GM23338 (cell line): ENCODE measurements at regions not wholly inside any gene's neighbourhood (a gene's known extent, or its start where the extent isn't known, plus 50 kb on each side); places are given as distances from the start of the nearest gene placed in this dataset.
"Not testable (repeated sequence)": the region's sequence is repeated elsewhere in the genome, so short reads cannot be mapped to it uniquely, and the experiment has no call there.

Experiments used
- ATAC-seq: fragments of 200-7000 bp; cut with Tn5 transposase; 3 replicates; pipeline ENCODE4 v1.9.1; 2020
- DNase-seq: peaks from one replicate; pipeline ENCODE4 v3.0.0-alpha.2; 2015; ENCODE audit warnings: low spot score
- H2AFZ ChIP-seq: fragments of 200-600 bp; sonication (generic); 2 replicates; pipeline ENCODE4 v1.8.0; 2016; ENCODE audit warnings: antibody characterized with exemption, mild to moderate bottlenecking, moderate library complexity
- H3F3A ChIP-seq: fragments of 200-600 bp; sonication (generic); replicated peaks from 2 replicates; pipeline ENCODE4 v1.8.0; 2017; ENCODE audit warnings: antibody characterized with exemption, mixed run types, low read depth
- H3K27ac ChIP-seq: fragments of 200-600 bp; sonication (generic); 2 replicates; pipeline ENCODE4 v1.6.1; 2016; ENCODE audit warnings: low read depth
- H3K27me3 ChIP-seq: fragments of 200-600 bp; sonication (generic); 2 replicates; pipeline ENCODE4 v1.8.0; 2016; ENCODE audit warnings: mild to moderate bottlenecking, mixed run types, moderate library complexity; ENCODE audit not compliant: insufficient read depth
- H3K36me3 ChIP-seq: fragments of 200-600 bp; sonication (generic); 2 replicates; pipeline ENCODE4 v1.8.0; 2016; ENCODE audit warnings: mild to moderate bottlenecking; ENCODE audit not compliant: insufficient read depth
- H3K4me1 ChIP-seq: fragments of 200-600 bp; sonication (generic); 2 replicates; pipeline ENCODE4 v1.8.0; 2016; ENCODE audit warnings: mild to moderate bottlenecking, moderate library complexity; ENCODE audit not compliant: insufficient read depth
- H3K4me2 ChIP-seq: fragments of 200-600 bp; sonication (generic); 2 replicates; pipeline ENCODE4 v1.7.1; 2017; ENCODE audit warnings: mixed run types
- H3K4me3 ChIP-seq: fragments of 200-600 bp; sonication (generic); 2 replicates; pipeline ENCODE4 v1.6.1; 2016; ENCODE audit warnings: mixed run types
- H3K79me2 ChIP-seq: fragments of 200-600 bp; sonication (generic); replicated peaks from 2 replicates; pipeline ENCODE4 v1.8.0; 2017; ENCODE audit warnings: mild to moderate bottlenecking; ENCODE audit not compliant: insufficient read depth
- H3K9me2 ChIP-seq: fragments of 200-600 bp; sonication (generic); 2 replicates; pipeline ENCODE4 v1.8.0; 2017; ENCODE audit not compliant: insufficient read depth
- H4K20me1 ChIP-seq: fragments of 200-600 bp; sonication (generic); replicated peaks from 2 replicates; pipeline ENCODE4 v1.8.0; 2017; ENCODE audit warnings: mild to moderate bottlenecking; ENCODE audit not compliant: insufficient read depth
- H3K27ac Mint-ChIP-seq: 2 replicates; pipeline ENCODE4 v1.8.0; 2020; ENCODE audit warnings: inconsistent platforms, mild to moderate bottlenecking, moderate library complexity, mixed read lengths
- H3K27me3 Mint-ChIP-seq: 3 replicates; pipeline ENCODE4 v1.8.0; 2022; ENCODE audit warnings: low read depth, mild to moderate bottlenecking, moderate library complexity, mixed read lengths, inconsistent platforms; ENCODE audit not compliant: insufficient read depth, poor library complexity
- H3K36me3 Mint-ChIP-seq: 3 replicates; pipeline ENCODE4 v1.8.0; 2021; ENCODE audit warnings: low read depth, mild to moderate bottlenecking, inconsistent platforms, moderate library complexity, mixed read lengths
- H3K4me1 Mint-ChIP-seq: 3 replicates; pipeline ENCODE4 v1.8.0; 2020; ENCODE audit warnings: mild to moderate bottlenecking, inconsistent platforms, mixed read lengths
- H3K4me3 Mint-ChIP-seq: 3 replicates; pipeline ENCODE4 v1.8.0; 2021; ENCODE audit warnings: moderate library complexity, mild to moderate bottlenecking, inconsistent platforms, mixed read lengths
- H3K9me3 Mint-ChIP-seq: 3 replicates; pipeline ENCODE4 v1.8.0; 2020; ENCODE audit warnings: moderate library complexity, mild to moderate bottlenecking, inconsistent platforms, mixed read lengths
- EZH2phosphoT487 ChIP-seq: fragments of 200-600 bp; sonication (generic); IDR thresholded peaks from one replicate; pipeline ENCODE4 v1.8.1; 2018; ENCODE audit warnings: antibody characterized with exemption; ENCODE audit not compliant: unreplicated experiment
- NANOG ChIP-seq: IDR thresholded peaks from 2 replicates; pipeline ENCODE4 v1.6.1; 2016; ENCODE audit warnings: antibody characterized with exemption, borderline replicate concordance
- POLR2AphosphoS5 ChIP-seq: IDR thresholded peaks from 2 replicates; pipeline ENCODE4 v1.6.1; 2016; ENCODE audit warnings: antibody characterized with exemption, low read depth
- TF ChIP-seq, protein P1 (sequence below): fragments of 250-450 bp; sonication (Bioruptor Pico); IDR thresholded peaks from 2 replicates; pipeline ENCODE4 v1.5.0; 2020; ENCODE audit warnings: mild to moderate bottlenecking, moderate library complexity
- TF ChIP-seq, protein P2 (sequence below): IDR thresholded peaks from 2 replicates; pipeline ENCODE4 v1.6.1; 2016; ENCODE audit warnings: antibody characterized with exemption

DNA sequence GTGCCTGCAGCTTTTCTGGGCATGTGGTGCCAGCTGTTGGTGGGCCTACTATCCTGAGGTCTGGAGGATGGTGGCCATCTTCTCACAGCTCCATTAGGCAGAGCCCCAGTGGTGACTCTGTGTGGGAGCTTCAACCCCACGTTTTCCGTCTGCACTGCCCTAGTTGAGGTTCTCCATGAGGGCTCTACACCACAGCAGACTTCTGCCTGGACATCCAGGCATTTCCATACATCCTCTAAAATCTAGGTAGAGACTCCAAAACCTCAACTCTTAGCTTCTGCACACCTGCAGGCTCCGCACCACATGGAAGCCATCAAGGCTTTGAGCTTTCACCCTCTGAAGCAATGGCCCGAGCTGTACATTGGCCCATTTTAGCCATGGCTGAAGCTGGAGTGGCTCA, 153.3 kb upstream of the PGRMC2 start:
- Histone ChIP-seq H2AFZ (no peak overlapping the region), H3K4me2 (no peak overlapping the region), H3K27me3 (no peaks in the 10 kb centered on the region), H3K79me2 (no peaks in the 10 kb centered on the region), H4K20me1 (no peaks in the 10 kb centered on the region), H3K27ac (no peak overlapping the region), H3K9me2 (peaks cover 16% of the 10 kb centered on the region; the same call in 1 of the 2 replicates), H3K4me1 (no peaks in the 10 kb centered on the region), H3K4me3 (no peak overlapping the region), H3F3A (no peaks in the 10 kb centered on the region), H3K36me3 (peaks cover 5% of the 10 kb centered on the region; the same call in 1 of the 2 replicates)
- H3K9me3 Mint-ChIP-seq = peaks cover 68% of the 10 kb centered on the region
- TF ChIP-seq EZH2phosphoT487 = no peak
- TF ChIP-seq, protein P1, sequence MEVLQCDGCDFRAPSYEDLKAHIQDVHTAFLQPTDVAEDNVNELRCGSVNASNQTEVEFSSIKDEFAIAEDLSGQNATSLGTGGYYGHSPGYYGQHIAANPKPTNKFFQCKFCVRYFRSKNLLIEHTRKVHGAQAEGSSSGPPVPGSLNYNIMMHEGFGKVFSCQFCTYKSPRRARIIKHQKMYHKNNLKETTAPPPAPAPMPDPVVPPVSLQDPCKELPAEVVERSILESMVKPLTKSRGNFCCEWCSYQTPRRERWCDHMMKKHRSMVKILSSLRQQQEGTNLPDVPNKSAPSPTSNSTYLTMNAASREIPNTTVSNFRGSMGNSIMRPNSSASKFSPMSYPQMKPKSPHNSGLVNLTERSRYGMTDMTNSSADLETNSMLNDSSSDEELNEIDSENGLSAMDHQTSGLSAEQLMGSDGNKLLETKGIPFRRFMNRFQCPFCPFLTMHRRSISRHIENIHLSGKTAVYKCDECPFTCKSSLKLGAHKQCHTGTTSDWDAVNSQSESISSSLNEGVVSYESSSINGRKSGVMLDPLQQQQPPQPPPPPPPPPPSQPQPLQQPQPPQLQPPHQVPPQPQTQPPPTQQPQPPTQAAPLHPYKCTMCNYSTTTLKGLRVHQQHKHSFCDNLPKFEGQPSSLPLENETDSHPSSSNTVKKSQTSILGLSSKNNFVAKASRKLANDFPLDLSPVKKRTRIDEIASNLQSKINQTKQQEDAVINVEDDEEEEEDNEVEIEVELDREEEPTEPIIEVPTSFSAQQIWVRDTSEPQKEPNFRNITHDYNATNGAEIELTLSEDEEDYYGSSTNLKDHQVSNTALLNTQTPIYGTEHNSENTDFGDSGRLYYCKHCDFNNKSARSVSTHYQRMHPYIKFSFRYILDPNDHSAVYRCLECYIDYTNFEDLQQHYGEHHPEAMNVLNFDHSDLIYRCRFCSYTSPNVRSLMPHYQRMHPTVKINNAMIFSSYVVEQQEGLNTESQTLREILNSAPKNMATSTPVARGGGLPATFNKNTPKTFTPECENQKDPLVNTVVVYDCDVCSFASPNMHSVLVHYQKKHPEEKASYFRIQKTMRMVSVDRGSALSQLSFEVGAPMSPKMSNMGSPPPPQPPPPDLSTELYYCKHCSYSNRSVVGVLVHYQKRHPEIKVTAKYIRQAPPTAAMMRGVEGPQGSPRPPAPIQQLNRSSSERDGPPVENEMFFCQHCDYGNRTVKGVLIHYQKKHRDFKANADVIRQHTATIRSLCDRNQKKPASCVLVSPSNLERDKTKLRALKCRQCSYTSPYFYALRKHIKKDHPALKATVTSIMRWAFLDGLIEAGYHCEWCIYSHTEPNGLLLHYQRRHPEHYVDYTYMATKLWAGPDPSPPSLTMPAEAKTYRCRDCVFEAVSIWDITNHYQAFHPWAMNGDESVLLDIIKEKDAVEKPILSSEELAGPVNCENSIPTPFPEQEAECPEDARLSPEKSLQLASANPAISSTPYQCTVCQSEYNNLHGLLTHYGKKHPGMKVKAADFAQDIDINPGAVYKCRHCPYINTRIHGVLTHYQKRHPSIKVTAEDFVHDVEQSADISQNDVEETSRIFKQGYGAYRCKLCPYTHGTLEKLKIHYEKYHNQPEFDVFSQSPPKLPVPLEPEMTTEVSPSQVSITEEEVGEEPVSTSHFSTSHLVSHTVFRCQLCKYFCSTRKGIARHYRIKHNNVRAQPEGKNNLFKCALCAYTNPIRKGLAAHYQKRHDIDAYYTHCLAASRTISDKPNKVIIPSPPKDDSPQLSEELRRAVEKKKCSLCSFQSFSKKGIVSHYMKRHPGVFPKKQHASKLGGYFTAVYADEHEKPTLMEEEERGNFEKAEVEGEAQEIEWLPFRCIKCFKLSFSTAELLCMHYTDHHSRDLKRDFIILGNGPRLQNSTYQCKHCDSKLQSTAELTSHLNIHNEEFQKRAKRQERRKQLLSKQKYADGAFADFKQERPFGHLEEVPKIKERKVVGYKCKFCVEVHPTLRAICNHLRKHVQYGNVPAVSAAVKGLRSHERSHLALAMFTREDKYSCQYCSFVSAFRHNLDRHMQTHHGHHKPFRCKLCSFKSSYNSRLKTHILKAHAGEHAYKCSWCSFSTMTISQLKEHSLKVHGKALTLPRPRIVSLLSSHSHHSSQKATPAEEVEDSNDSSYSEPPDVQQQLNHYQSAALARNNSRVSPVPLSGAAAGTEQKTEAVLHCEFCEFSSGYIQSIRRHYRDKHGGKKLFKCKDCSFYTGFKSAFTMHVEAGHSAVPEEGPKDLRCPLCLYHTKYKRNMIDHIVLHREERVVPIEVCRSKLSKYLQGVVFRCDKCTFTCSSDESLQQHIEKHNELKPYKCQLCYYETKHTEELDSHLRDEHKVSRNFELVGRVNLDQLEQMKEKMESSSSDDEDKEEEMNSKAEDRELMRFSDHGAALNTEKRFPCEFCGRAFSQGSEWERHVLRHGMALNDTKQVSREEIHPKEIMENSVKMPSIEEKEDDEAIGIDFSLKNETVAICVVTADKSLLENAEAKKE (CRISPR knock-in tag) = no peak
- TF ChIP-seq, protein P2, sequence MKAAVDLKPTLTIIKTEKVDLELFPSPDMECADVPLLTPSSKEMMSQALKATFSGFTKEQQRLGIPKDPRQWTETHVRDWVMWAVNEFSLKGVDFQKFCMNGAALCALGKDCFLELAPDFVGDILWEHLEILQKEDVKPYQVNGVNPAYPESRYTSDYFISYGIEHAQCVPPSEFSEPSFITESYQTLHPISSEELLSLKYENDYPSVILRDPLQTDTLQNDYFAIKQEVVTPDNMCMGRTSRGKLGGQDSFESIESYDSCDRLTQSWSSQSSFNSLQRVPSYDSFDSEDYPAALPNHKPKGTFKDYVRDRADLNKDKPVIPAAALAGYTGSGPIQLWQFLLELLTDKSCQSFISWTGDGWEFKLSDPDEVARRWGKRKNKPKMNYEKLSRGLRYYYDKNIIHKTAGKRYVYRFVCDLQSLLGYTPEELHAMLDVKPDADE = no peak
- TF ChIP-seq POLR2AphosphoS5 = no peak
- TF ChIP-seq NANOG = no peak
- H3K4me3 Mint-ChIP-seq = no peak overlapping the region
- H3K27ac Mint-ChIP-seq = no peak overlapping the region
- peaks cover 57% of the 10 kb centered on the region for H3K36me3 Mint-ChIP-seq
- H3K27me3 Mint-ChIP-seq = peaks cover 2% of the 10 kb centered on the region
- no peak for ATAC-seq
- DNase-seq = no peak
- no peaks in the 10 kb centered on the region for H3K4me1 Mint-ChIP-seq

- peaks cover 50% of the 10 kb centered on the region for H3K36me3 Mint-ChIP-seq
- not testable (repeated sequence) for H3K4me3 Mint-ChIP-seq, H3K27ac Mint-ChIP-seq, H3K27me3 Mint-ChIP-seq, H3K79me2 ChIP-seq, H3K27ac ChIP-seq, H3K4me1 ChIP-seq, H2AFZ ChIP-seq, H3K9me2 ChIP-seq, H4K20me1 ChIP-seq, H3K4me1 Mint-ChIP-seq, H3K27me3 ChIP-seq, ATAC-seq, H3F3A ChIP-seq, H3K4me2 ChIP-seq, H3K4me3 ChIP-seq, DNase-seq, H3K36me3 ChIP-seq
- peaks cover 65% of the 10 kb centered on the region for H3K9me3 Mint-ChIP-seq
Observed at GRCh38 chr4:128437023-128437422, 149.4 kb upstream of the PGRMC2 start.

GRCh38 chr4:128429023-128429613, 141.5 kb upstream of the PGRMC2 start:
- not testable (repeated sequence) for H3F3A ChIP-seq, H3K36me3 ChIP-seq, H3K27ac Mint-ChIP-seq, H3K27ac ChIP-seq, H3K27me3 Mint-ChIP-seq, H3K4me2 ChIP-seq, ATAC-seq, H3K9me2 ChIP-seq, H4K20me1 ChIP-seq, H3K4me3 Mint-ChIP-seq, H3K79me2 ChIP-seq, H3K4me3 ChIP-seq, H3K27me3 ChIP-seq, H2AFZ ChIP-seq, H3K4me1 ChIP-seq, H3K4me1 Mint-ChIP-seq, DNase-seq
- peaks cover 11% of the 10 kb centered on the region for H3K9me3 Mint-ChIP-seq
- peaks cover 17% of the 10 kb centered on the region; the same call in 2 of the 3 replicates for H3K36me3 Mint-ChIP-seq
